ENCODE measurements at regions not wholly inside any gene's neighbourhood (a gene's known extent, or its start where the extent isn't known, plus 50 kb on each side); places are given as distances from the start of the nearest gene placed in this dataset.
A peak's percentile ranks its signal among the peaks of the same experiment; 100 is the strongest.
"Not testable (repeated sequence)": the region's sequence is repeated elsewhere in the genome, so short reads cannot be mapped to it uniquely, and the experiment has no call there.

DNA sequence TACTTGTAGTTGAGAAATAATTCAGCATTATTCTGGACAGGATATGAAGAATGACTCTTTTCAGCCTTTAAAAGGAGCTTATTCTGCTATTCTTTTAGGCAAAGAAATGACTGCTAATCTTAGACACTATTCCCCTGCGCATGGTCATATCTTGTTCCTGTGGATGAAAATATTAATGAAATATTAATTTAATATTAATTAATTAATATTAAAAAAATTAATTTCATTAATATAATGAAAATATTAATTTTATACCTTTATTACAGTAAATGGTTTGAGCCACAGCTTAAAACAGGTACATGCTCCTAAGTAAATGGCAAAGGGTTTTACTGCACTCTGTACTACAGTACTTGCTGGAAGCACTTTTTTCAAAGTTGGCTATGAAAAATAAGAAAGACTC lies 890.1 kb upstream of the PIK3C3 start:
- Histone ChIP-seq H3K36me3 (ENCODE audit: control insufficient read depth, insufficient read depth, low read length, severe bottlenecking) (no peaks in the 10 kb centered on the region), H3K9me3 (ENCODE audit: control insufficient read depth, low read length) (no peaks in the 10 kb centered on the region), H3K4me3 (ENCODE audit: low read length) (no peak overlapping the region), H3K9ac (ENCODE audit: low read length) (no peak overlapping the region), H3K4me1 (ENCODE audit: control insufficient read depth, insufficient read depth, low read length) (no peaks in the 10 kb centered on the region), H3K27me3 (replicated peaks; ENCODE audit: control insufficient read depth, insufficient read depth, low read length) (no peaks in the 10 kb centered on the region)
- no peak for DNase-seq (ENCODE audit: low read depth)

DNA sequence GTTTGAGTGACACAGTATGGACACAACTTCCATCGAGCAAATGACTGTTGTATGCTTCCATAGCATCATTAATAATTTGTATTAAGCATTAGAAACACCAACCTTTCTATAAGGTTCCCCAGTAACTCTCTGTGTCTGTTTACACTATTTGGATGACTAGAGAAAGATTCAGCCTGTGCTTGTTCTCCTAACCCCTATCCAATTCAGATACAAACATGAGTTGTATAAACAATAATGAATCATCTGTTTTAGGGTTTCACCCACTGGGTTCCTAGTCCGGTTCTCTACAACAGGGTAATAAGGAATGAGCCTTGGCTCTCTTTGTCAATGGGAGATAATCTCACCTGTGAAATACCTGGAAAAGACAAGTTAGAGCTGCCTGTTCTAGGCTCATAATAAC lies 894.1 kb upstream of the PIK3C3 start:
- Histone ChIP-seq H3K4me3 (ENCODE audit: low read length) (no peak overlapping the region), H3K27me3 (replicated peaks; ENCODE audit: control insufficient read depth, insufficient read depth, low read length) (no peaks in the 10 kb centered on the region), H3K4me1 (ENCODE audit: control insufficient read depth, insufficient read depth, low read length) (no peaks in the 10 kb centered on the region), H3K9ac (ENCODE audit: low read length) (no peak overlapping the region), H3K9me3 (ENCODE audit: control insufficient read depth, low read length) (no peaks in the 10 kb centered on the region), H3K36me3 (ENCODE audit: control insufficient read depth, insufficient read depth, low read length, severe bottlenecking) (no peaks in the 10 kb centered on the region)
- DNase-seq (ENCODE audit: low read depth) = no peak

DNA sequence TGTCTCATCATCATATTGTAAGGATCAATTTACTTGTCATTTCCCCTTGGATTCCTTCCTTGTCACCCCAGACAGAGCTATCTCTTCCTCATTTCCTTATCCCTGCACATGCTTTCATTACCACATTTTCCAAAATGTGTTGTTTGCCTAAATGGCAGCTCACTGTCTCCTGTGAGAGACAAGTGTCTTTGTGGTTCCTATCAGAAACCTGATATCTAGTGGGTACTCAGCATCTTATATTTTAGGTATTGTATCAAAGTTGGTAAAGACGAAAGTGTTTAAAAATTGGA lies 896.0 kb upstream of the PIK3C3 start:
- DNase-seq (ENCODE audit: low read depth) = no peak
- no peaks in the 10 kb centered on the region for H3K27me3 ChIP-seq (replicated peaks; ENCODE audit: control insufficient read depth, insufficient read depth, low read length)
- H3K4me3 ChIP-seq (ENCODE audit: low read length) = no peak overlapping the region
- H3K36me3 ChIP-seq (ENCODE audit: control insufficient read depth, insufficient read depth, low read length, severe bottlenecking) = no peaks in the 10 kb centered on the region
- H3K9ac ChIP-seq (ENCODE audit: low read length) = no peak overlapping the region
- peaks cover 3% of the 10 kb centered on the region for H3K9me3 ChIP-seq (ENCODE audit: control insufficient read depth, low read length)
- no peaks in the 10 kb centered on the region for H3K4me1 ChIP-seq (ENCODE audit: control insufficient read depth, insufficient read depth, low read length)

DNA sequence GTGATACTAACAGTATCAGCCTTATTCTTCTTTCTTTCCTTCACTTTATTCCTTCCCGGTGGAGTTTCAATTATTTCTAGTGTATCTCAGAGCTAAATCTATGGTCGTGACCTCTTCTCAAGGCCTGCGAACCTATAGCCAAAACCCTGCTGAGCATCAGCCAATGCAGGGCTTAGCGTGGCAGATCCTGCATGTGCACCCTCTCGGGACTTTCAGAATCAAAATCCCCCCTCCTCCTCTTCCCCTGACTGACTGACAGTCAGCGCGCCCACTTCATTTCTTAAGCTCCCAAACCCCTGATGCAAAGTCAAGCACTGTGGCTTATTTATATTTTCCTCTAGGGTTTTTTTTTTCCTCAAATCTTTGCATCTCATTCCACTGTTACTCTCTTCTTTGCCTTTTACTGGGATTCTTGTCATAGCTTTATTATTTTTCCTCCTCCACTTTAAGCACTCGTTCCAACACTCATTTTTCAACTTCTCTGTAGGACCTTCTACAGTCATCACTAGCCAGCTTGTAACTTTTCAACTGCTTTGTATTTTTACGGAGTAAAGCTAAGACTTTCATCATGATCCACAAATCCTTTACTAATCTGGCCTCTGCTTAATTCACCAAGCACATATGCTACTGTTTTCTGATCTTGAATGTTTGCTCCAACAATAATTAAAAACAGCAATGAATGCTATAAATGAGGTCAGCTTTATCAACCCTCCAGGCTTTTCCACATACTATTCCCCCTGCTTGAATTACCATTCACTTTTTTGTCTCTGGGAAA lies 896.5 kb upstream of the PIK3C3 start:
- Histone ChIP-seq H3K36me3 (ENCODE audit: control insufficient read depth, insufficient read depth, low read length, severe bottlenecking) (no peaks in the 10 kb centered on the region), H3K4me1 (ENCODE audit: control insufficient read depth, insufficient read depth, low read length) (no peaks in the 10 kb centered on the region), H3K9me3 (ENCODE audit: control insufficient read depth, low read length) (peaks cover 3% of the 10 kb centered on the region), H3K9ac (ENCODE audit: low read length) (no peak overlapping the region), H3K4me3 (ENCODE audit: low read length) (no peak overlapping the region), H3K27me3 (replicated peaks; ENCODE audit: control insufficient read depth, insufficient read depth, low read length) (no peaks in the 10 kb centered on the region)
- DNase-seq (ENCODE audit: low read depth) = peak; percentile 22

DNA sequence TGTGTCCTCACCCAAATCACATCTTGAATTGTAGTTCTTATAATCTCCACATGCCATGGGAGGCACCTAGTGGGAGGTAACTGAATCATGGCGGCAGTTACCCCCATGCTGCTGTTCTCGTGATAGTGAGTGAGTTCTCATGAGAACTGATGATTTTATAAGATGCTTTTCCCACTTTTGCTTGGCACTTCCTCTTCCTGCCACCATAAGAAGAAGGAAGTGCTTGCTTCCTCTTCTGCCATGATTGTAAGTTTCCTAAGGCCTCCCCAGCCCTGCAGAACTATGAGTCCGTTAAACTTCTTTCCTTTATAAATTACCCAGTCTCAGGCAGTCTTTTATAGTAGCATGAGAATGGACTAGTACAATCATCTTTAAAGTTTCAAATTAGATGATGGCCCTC lies 902.4 kb upstream of the PIK3C3 start:
- Histone ChIP-seq H3K9ac (ENCODE audit: low read length) (no peak overlapping the region), H3K27me3 (replicated peaks; ENCODE audit: control insufficient read depth, insufficient read depth, low read length) (no peaks in the 10 kb centered on the region), H3K9me3 (ENCODE audit: control insufficient read depth, low read length) (peaks cover 3% of the 10 kb centered on the region), H3K36me3 (ENCODE audit: control insufficient read depth, insufficient read depth, low read length, severe bottlenecking) (no peaks in the 10 kb centered on the region), H3K4me1 (ENCODE audit: control insufficient read depth, insufficient read depth, low read length) (no peaks in the 10 kb centered on the region), H3K4me3 (ENCODE audit: low read length) (no peak overlapping the region)
- no peak for DNase-seq (ENCODE audit: low read depth)

DNA sequence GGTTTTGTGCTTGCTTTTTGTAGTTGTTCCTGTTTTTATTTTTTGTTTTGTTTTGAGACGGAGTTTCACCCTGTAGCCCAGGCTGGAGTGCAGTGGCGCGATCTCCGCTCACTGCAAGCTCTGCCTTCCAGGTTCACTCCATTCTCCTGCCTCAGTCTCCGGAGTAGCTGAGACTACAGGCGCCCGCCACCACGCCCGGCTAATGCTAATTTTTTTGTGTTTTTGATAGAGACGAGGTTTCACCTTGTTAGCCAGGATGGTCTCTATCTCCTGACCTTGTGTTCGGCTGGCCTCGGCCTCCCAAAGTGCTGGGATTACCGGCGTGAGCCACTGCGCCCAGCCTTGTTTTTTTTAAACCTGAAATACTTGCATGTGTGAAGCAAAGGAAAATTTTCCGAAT lies 908.8 kb upstream of the PIK3C3 start:
- not testable (repeated sequence) for DNase-seq (ENCODE audit: low read depth); H3K4me1 ChIP-seq (ENCODE audit: control insufficient read depth, insufficient read depth, low read length); H3K4me3 ChIP-seq (ENCODE audit: low read length); H3K9me3 ChIP-seq (ENCODE audit: control insufficient read depth, low read length); H3K36me3 ChIP-seq (ENCODE audit: control insufficient read depth, insufficient read depth, low read length, severe bottlenecking); H3K27me3 ChIP-seq (replicated peaks; ENCODE audit: control insufficient read depth, insufficient read depth, low read length); H3K9ac ChIP-seq (ENCODE audit: low read length)

DNA sequence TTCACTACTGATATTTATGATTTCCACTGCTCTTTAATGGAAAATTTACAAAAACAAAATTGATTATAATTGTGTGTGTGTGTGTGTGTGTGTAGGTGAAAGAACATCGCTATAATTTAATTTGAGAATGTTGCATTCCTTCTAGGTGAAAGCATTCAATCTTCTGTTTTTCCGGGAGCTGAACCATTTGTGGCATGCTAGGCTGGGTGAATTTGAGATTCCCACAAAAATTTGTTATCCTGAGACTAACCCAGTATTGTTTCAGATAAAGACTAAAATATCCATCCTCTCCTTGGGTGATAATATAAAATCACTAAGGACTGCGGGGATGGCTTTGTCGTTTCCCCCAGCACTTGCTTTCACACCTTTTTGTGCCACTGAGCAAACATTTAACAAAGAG lies 911.2 kb upstream of the PIK3C3 start:
- no peaks in the 10 kb centered on the region for H3K36me3 ChIP-seq (ENCODE audit: control insufficient read depth, insufficient read depth, low read length, severe bottlenecking)
- no peaks in the 10 kb centered on the region for H3K4me1 ChIP-seq (ENCODE audit: control insufficient read depth, insufficient read depth, low read length)
- no peak for DNase-seq (ENCODE audit: low read depth)
- H3K9ac ChIP-seq (ENCODE audit: low read length) = no peak overlapping the region
- peaks cover 3% of the 10 kb centered on the region for H3K9me3 ChIP-seq (ENCODE audit: control insufficient read depth, low read length)
- H3K27me3 ChIP-seq (replicated peaks; ENCODE audit: control insufficient read depth, insufficient read depth, low read length) = no peaks in the 10 kb centered on the region
- no peak overlapping the region for H3K4me3 ChIP-seq (ENCODE audit: low read length)

DNA sequence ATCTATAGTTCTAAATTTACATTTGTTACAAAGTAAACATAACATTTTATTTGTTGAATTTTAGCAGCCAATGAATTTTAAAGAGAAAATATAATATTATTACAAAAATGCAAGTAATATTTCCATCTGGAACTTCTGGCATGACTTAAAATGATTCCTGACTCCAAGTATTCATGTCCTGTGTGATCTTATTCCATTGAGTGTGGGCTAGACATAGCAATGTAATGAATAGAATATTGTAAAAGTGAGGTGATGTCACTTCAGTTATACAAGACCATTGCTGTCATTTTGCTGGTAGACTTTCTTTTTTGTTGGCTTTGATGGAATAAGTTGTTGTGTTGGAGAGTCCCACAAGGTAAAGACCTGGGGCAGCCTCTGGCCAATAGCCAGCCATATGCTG lies 912.2 kb upstream of the PIK3C3 start:
- Histone ChIP-seq H3K4me3 (ENCODE audit: low read length) (no peak overlapping the region), H3K27me3 (replicated peaks; ENCODE audit: control insufficient read depth, insufficient read depth, low read length) (no peaks in the 10 kb centered on the region), H3K4me1 (ENCODE audit: control insufficient read depth, insufficient read depth, low read length) (no peaks in the 10 kb centered on the region), H3K9me3 (ENCODE audit: control insufficient read depth, low read length) (peaks cover 3% of the 10 kb centered on the region), H3K36me3 (ENCODE audit: control insufficient read depth, insufficient read depth, low read length, severe bottlenecking) (no peaks in the 10 kb centered on the region), H3K9ac (ENCODE audit: low read length) (no peak overlapping the region)
- DNase-seq (ENCODE audit: low read depth) = no peak

DNA sequence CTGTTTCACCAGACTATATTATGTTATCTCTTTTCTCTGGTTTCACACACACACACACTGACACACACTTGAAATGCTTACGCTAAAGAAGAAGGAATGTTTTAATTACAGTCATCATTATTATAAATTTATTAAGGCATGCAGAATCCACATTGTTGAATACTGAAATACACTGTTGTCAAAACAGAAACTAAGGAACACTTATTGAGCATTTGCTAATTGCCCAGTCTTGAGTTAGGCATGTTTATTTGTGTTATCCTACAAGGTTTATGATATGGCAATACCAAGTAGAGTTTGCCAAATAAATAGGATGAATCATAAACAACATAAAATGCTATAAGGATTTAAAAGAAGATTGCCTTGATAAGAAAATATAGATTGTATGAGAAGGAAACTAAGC lies 917.0 kb upstream of the PIK3C3 start:
- Histone ChIP-seq H3K27me3 (replicated peaks; ENCODE audit: control insufficient read depth, insufficient read depth, low read length) (no peaks in the 10 kb centered on the region), H3K9me3 (ENCODE audit: control insufficient read depth, low read length) (peaks cover 2% of the 10 kb centered on the region), H3K4me1 (ENCODE audit: control insufficient read depth, insufficient read depth, low read length) (no peaks in the 10 kb centered on the region), H3K36me3 (ENCODE audit: control insufficient read depth, insufficient read depth, low read length, severe bottlenecking) (no peaks in the 10 kb centered on the region), H3K4me3 (ENCODE audit: low read length) (no peak overlapping the region), H3K9ac (ENCODE audit: low read length) (no peak overlapping the region)
- peak; percentile 22 for DNase-seq (ENCODE audit: low read depth)

DNA sequence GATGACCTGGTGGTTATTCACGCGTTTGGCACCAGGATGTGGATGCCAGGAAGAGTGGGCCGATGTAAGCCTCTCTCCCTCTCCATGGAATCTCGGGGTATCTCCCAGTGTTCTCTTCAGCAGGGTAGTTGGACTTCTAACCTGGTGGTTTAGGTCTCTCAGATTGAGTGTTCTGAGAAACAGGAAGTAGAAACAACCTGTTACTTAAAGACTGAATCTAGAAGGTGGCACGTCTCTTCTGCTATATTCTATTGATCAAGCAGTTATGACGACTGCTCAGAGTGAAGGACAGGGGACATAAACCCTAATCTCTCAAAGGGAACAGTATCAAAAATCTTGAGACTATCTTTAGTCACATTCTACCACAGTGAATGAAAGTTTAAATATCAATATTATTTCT lies 918.7 kb upstream of the PIK3C3 start:
- Histone ChIP-seq H3K36me3 (ENCODE audit: control insufficient read depth, insufficient read depth, low read length, severe bottlenecking) (no peaks in the 10 kb centered on the region), H3K9ac (ENCODE audit: low read length) (no peak overlapping the region), H3K27me3 (replicated peaks; ENCODE audit: control insufficient read depth, insufficient read depth, low read length) (no peaks in the 10 kb centered on the region), H3K4me3 (ENCODE audit: low read length) (no peak overlapping the region), H3K4me1 (ENCODE audit: control insufficient read depth, insufficient read depth, low read length) (no peaks in the 10 kb centered on the region), H3K9me3 (ENCODE audit: control insufficient read depth, low read length) (no peaks in the 10 kb centered on the region)
- no peak for DNase-seq (ENCODE audit: low read depth)

DNA sequence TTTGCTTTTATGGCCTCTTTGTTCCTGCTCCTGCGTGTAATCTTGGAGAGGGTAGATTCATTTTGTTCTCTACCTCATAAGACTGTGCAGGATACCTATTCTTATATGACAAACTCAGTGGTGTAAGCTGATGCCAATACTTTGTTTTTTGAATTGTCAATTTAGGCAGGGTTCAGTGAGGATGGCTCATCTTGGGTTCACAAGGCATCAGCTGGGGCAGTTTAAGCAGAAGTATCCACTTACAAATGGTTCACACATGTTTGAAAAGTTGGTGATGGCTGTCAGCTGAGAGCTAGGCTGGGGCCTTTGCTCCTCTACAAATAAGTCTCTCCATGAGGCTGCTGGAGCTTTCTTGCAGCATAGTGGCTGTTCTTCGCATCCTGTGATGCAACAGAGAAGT lies 920.6 kb upstream of the PIK3C3 start:
- no peaks in the 10 kb centered on the region for H3K27me3 ChIP-seq (replicated peaks; ENCODE audit: control insufficient read depth, insufficient read depth, low read length)
- no peaks in the 10 kb centered on the region for H3K9me3 ChIP-seq (ENCODE audit: control insufficient read depth, low read length)
- no peak overlapping the region for H3K9ac ChIP-seq (ENCODE audit: low read length)
- H3K4me3 ChIP-seq (ENCODE audit: low read length) = no peak overlapping the region
- no peak for DNase-seq (ENCODE audit: low read depth)
- H3K4me1 ChIP-seq (ENCODE audit: control insufficient read depth, insufficient read depth, low read length) = no peaks in the 10 kb centered on the region
- H3K36me3 ChIP-seq (ENCODE audit: control insufficient read depth, insufficient read depth, low read length, severe bottlenecking) = no peaks in the 10 kb centered on the region

DNA sequence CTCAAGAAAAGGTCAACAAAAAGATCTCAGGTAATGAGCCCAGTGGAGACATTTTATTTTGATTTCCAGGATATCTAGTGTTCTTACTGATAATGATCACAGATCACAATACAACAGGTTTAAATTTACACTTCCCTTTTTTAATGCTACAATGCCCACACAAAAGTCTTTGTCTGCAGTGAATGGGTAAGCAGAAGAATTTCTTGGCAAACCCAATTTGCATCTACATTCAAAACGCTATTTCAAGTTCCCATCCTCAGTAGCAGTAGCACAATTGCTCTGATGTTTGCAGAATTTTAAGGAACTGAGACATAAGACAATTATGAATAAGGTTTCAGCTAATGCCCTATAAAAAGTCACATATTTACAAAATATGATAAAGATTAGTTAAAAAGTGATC lies 929.4 kb upstream of the PIK3C3 start:
- no peaks in the 10 kb centered on the region for H3K4me1 ChIP-seq (ENCODE audit: control insufficient read depth, insufficient read depth, low read length)
- H3K36me3 ChIP-seq (ENCODE audit: control insufficient read depth, insufficient read depth, low read length, severe bottlenecking) = no peaks in the 10 kb centered on the region
- H3K9me3 ChIP-seq (ENCODE audit: control insufficient read depth, low read length) = no peaks in the 10 kb centered on the region
- H3K27me3 ChIP-seq (replicated peaks; ENCODE audit: control insufficient read depth, insufficient read depth, low read length) = no peaks in the 10 kb centered on the region
- no peak overlapping the region for H3K4me3 ChIP-seq (ENCODE audit: low read length)
- no peak for DNase-seq (ENCODE audit: low read depth)
- no peak overlapping the region for H3K9ac ChIP-seq (ENCODE audit: low read length)
